GM12864 (cell line): ENCODE measurements at regions not wholly inside any gene's neighbourhood (a gene's known extent, or its start where the extent isn't known, plus 50 kb on each side); places are given as distances from the start of the nearest gene placed in this dataset.
"Not testable (repeated sequence)": the region's sequence is repeated elsewhere in the genome, so short reads cannot be mapped to it uniquely, and the experiment has no call there.

Experiments used
- DNase-seq: peaks from one replicate; pipeline ENCODE4 v3.0.0-alpha.2; 2011; ENCODE audit warnings: low read depth
- H3K4me3 ChIP-seq: 2 replicates; pipeline ENCODE4 v1.5.1; 2011; ENCODE audit warnings: mild to moderate bottlenecking, low read depth, low read length, control low read depth
- TF ChIP-seq, protein P1 (sequence below): IDR thresholded peaks from 2 replicates; pipeline ENCODE4 v1.5.1; 2011; ENCODE audit warnings: low read depth, mild to moderate bottlenecking, moderate library complexity, low read length, control low read depth, inconsistent platforms; ENCODE audit errors: missing control alignments

- no peak overlapping the region for H3K4me3 ChIP-seq
- TF ChIP-seq, protein P1, sequence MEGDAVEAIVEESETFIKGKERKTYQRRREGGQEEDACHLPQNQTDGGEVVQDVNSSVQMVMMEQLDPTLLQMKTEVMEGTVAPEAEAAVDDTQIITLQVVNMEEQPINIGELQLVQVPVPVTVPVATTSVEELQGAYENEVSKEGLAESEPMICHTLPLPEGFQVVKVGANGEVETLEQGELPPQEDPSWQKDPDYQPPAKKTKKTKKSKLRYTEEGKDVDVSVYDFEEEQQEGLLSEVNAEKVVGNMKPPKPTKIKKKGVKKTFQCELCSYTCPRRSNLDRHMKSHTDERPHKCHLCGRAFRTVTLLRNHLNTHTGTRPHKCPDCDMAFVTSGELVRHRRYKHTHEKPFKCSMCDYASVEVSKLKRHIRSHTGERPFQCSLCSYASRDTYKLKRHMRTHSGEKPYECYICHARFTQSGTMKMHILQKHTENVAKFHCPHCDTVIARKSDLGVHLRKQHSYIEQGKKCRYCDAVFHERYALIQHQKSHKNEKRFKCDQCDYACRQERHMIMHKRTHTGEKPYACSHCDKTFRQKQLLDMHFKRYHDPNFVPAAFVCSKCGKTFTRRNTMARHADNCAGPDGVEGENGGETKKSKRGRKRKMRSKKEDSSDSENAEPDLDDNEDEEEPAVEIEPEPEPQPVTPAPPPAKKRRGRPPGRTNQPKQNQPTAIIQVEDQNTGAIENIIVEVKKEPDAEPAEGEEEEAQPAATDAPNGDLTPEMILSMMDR: no peak
- DNase-seq: no peak
These were observed 87.5 kb upstream of the ERCC6L2 start for GRCh38 chr9:95788021-95788420.

GRCh38 chr9:95785209-95785608 lies 90.3 kb upstream of the ERCC6L2 start:
- DNase-seq: no peak
- no peak overlapping the region for H3K4me3 ChIP-seq
- TF ChIP-seq, protein P1: no peak

DNA sequence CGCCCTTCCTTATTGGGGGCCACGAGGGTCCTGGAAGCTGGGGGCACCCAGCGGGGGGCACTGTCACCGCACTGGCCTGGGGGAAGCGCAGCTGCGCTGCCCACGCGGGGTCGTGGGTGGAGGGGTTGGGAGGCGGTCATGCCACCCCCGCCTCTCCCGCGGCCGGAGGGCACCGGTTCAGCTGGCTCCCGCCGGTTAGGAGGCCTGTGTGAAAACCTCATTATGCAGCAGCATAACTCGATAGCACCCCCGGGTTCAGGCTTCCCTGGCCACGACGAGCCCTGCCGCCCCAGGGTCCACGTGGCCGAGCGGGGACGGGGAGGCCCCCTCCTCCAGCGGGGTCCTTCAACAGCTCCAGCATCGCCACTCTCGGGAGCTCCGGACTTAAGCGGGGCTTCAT lies 91.2 kb upstream of the ERCC6L2 start:
- TF ChIP-seq, protein P1: no peak
- no peak for DNase-seq
- no peak overlapping the region for H3K4me3 ChIP-seq

GRCh38 chr9:95783426-95783975 lies 92.0 kb upstream of the ERCC6L2 start:
- no peak overlapping the region for H3K4me3 ChIP-seq
- no peak for DNase-seq
- TF ChIP-seq, protein P1: no peak

- TF ChIP-seq, protein P1: no peak
- H3K4me3 ChIP-seq: no peak overlapping the region
- no peak for DNase-seq
These were observed 94.7 kb upstream of the ERCC6L2 start for GRCh38 chr9:95780751-95781150.

DNA sequence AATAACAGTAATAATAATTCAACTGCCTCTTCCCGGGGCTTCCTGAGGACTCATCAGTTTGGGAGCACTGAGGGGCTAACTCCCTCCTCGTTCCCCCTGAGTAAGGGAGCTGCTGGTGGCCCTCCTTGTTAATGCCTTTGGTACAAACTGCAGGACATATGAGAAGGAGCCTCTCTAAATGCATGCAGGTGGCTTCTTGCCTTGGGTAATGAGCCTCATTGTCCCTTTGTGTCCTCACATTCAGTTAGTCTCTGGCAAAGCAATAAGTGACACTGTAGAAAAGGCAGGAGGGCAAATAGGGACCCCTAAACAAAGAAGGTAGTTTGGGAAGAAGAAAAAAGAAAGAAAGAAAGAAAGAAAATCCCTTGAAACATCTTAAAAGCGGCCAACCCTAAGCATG lies 95.4 kb upstream of the ERCC6L2 start:
- H3K4me3 ChIP-seq: no peak overlapping the region
- DNase-seq: no peak
- TF ChIP-seq, protein P1: no peak

GRCh38 chr9:95779597-95779996 lies 95.9 kb upstream of the ERCC6L2 start:
- H3K4me3 ChIP-seq, DNase-seq: not testable (repeated sequence)

- TF ChIP-seq, protein P1: no peak
- no peak for DNase-seq
- no peak overlapping the region for H3K4me3 ChIP-seq
These were observed 96.5 kb upstream of the ERCC6L2 start for GRCh38 chr9:95778957-95779356.
